ENCODE measurements at regions not wholly inside any gene's neighbourhood (a gene's known extent, or its start where the extent isn't known, plus 50 kb on each side); places are given as distances from the start of the nearest gene placed in this dataset.
A peak's percentile ranks its signal among the peaks of the same experiment; 100 is the strongest.

DNA sequence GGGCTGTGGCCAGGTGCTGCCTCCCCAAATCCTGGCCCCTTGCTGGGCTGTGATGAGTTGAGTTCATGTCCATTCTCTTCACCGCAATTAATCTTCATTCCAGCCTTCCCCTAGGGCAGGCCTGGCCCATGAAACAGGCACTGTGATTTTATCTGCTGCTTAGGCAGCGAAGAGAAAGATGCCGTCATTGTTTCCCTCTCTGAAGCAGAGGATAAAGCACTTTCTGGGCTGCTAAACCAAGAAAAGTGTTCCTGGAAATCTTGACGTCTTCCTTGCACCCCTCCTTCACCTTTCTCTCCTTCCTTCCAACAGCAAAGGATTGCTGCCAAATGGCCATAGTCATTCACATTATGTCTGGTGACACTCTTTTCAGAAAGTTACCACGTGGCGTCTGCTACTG lies 265.9 kb downstream of the ZEB1 start:
- no peak overlapping the region for H2BK5ac ChIP-seq (ENCODE audit: low read depth, low read length, poor library complexity, severe bottlenecking)
- H3K9ac ChIP-seq (ENCODE audit: low read depth, low read length) = no peak overlapping the region
- no peak overlapping the region for H2AK5ac ChIP-seq (ENCODE audit: low read depth, low read length)
- no peak overlapping the region for H3K4me2 ChIP-seq (ENCODE audit: low read depth, low read length)
- H3K4me1 ChIP-seq (ENCODE audit: control insufficient read depth, insufficient read depth, low read length) = peaks cover 8% of the 10 kb centered on the region
- no peak overlapping the region for H3K4me3 ChIP-seq (ENCODE audit: insufficient read depth, low read depth, low read length)
- H2BK120ac ChIP-seq (ENCODE audit: low read depth, low read length) = no peak overlapping the region
- no peak overlapping the region for H2AK9ac ChIP-seq (replicated peaks; ENCODE audit: low read depth, low read length, poor library complexity)
- dilution Hi-C loops (cut with HindIII; ENCODE audit: low sequenced_read_pairs, unreplicated experiment) (no loop called here), in situ Hi-C loops (cut with MboI; ENCODE audit: low sequenced_read_pairs) (no loop called here), intact Hi-C loops (cut with micrococcal nuclease) (no loop called here)
- no peak for ATAC-seq (ENCODE audit: low read depth)
- H4K8ac ChIP-seq (ENCODE audit: low read depth in 2 of 2, low read length in 2 of 2) = no peak overlapping the region; a peak in 1 of 4 replicates
- H3K79me1 ChIP-seq (ENCODE audit: low read depth in 1 of 2, low read length in 2 of 2) = no peaks in the 10 kb centered on the region
- TF ChIP-seq RCOR1 (IDR thresholded peaks at IDR 0.05; ENCODE audit: insufficient replicate concordance, low read length) = no peak
- no peak for TF ChIP-seq MAFK (IDR thresholded peaks at IDR 0.05; ENCODE audit: low read depth, low read length)
- no peak for TF ChIP-seq MAZ (IDR thresholded peaks at IDR 0.05; ENCODE audit: borderline replicate concordance, low read depth, low read length)
- no peak for TF ChIP-seq POLR2A (IDR thresholded peaks at IDR 0.05; ENCODE audit: low read depth, low read length)
- TF ChIP-seq SMC3 (IDR thresholded peaks at IDR 0.05; ENCODE audit: low read depth, low read length) = no peak
- TF ChIP-seq, protein P1, sequence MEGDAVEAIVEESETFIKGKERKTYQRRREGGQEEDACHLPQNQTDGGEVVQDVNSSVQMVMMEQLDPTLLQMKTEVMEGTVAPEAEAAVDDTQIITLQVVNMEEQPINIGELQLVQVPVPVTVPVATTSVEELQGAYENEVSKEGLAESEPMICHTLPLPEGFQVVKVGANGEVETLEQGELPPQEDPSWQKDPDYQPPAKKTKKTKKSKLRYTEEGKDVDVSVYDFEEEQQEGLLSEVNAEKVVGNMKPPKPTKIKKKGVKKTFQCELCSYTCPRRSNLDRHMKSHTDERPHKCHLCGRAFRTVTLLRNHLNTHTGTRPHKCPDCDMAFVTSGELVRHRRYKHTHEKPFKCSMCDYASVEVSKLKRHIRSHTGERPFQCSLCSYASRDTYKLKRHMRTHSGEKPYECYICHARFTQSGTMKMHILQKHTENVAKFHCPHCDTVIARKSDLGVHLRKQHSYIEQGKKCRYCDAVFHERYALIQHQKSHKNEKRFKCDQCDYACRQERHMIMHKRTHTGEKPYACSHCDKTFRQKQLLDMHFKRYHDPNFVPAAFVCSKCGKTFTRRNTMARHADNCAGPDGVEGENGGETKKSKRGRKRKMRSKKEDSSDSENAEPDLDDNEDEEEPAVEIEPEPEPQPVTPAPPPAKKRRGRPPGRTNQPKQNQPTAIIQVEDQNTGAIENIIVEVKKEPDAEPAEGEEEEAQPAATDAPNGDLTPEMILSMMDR (conservative IDR thresholded peaks at IDR 0.05; ENCODE audit: low read depth, low read length) = no peak
- H4K5ac ChIP-seq (ENCODE audit: low read depth, low read length) = no peak overlapping the region
- no peak overlapping the region for H3K4ac ChIP-seq (ENCODE audit: low read depth, low read length)
- no peaks in the 10 kb centered on the region for H3K36me3 ChIP-seq (ENCODE audit: control insufficient read depth, insufficient read depth, low read length)
- BruUV-seq (replicated peaks) = no TSS peak
- H2AFZ ChIP-seq (replicated peaks; ENCODE audit: low read length, poor library complexity) = peak overlapping the region; percentile 26
- no peak overlapping the region for H3K23ac ChIP-seq (ENCODE audit: low read depth, low read length)
- H2BK20ac ChIP-seq (ENCODE audit: low read depth, low read length) = no peak overlapping the region
- POLR2A ChIA-PET (ENCODE audit: unreplicated experiment) = no interaction called here
- WGBS, 2 experiments (ENCODE audit: extremely low coverage in 2 of 2, insufficient read length in 1 of 2) = no CpG with 5 or more reads among the region's 6 CpGs
- H3K14ac ChIP-seq (replicated peaks; ENCODE audit: low read depth, low read length) = peak overlapping the region; percentile 37; the same call in 1 of the 2 replicates
- no peaks in the 10 kb centered on the region for H3K9me1 ChIP-seq (ENCODE audit: insufficient read depth, low read length)
- CTCF ChIA-PET = no interaction called here
- no peak overlapping the region for H3K56ac ChIP-seq (ENCODE audit: extremely low read depth, insufficient read depth, low read length)
- H4K20me1 ChIP-seq (ENCODE audit: insufficient read depth, low read length) = no peaks in the 10 kb centered on the region
- no peak overlapping the region for H4K91ac ChIP-seq (ENCODE audit: insufficient read depth, low read depth, low read length)
- no peaks in the 10 kb centered on the region for H3K27me3 ChIP-seq (ENCODE audit: control insufficient read depth, insufficient read depth, low read length)
- no peak for DNase-seq
- H3K27ac ChIP-seq (ENCODE audit: insufficient read depth, low read length) = no peak overlapping the region
- H2BK15ac ChIP-seq (ENCODE audit: low read depth, low read length) = no peak overlapping the region; the same call in 2 of the 3 replicates
- H3K18ac ChIP-seq (ENCODE audit: low read depth, low read length) = no peak overlapping the region
- H3K9me3 ChIP-seq (ENCODE audit: control insufficient read depth, insufficient read depth, low read length) = 0 out of 2 replicates have a peak, but pooled peaks cover 2% of the 10 kb centered on the region
